HG03457 (cell line): ENCODE measurements at regions not wholly inside any gene's neighbourhood (a gene's known extent, or its start where the extent isn't known, plus 50 kb on each side); places are given as distances from the start of the nearest gene placed in this dataset.

Experiments used
- ATAC-seq: cut with Tn5 transposase; IDR thresholded peaks from one replicate; pipeline ENCODE4 v1.9.1; 2021; ENCODE audit warnings: moderate number of reproducible peaks; ENCODE audit not compliant: unreplicated experiment

DNA sequence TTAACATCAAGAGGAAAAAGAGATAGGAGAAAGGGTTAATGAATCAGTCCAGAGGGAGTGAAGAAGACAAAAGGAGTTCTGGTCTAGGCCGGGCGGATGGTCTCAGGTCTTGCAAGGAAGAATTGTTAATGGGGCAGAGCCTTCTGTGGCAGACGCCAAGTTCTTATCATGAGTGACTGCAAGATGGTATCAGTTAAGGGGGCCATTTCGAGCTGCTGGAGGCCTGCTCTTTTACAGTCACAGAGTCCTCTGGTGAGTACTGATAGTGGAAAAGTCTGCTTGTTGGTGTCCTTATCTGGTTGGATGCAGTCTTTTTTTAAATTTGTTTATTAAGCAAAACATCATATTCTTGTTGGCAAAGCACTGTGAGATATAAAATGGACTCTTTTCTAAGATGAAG is 590.9 kb upstream of the SGCG start:
- no peak for ATAC-seq

DNA sequence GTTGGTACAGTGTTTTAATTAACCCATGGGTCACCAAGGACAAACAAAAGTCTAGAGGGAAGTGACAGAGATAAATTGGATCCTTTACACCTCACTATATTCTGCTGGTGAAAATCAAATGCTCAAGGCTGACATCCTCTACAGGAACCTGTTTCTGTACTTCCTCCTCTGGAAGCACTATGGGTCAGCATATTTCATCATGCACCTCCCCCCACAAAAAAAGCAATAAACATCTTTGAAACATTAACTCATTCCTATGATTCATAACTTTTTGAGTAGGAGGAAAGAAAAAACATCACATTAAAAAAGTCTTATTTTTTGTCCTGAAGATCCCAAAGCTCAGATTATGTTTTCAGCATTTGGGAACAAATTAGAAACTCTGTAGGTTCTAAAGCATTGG is 588.3 kb upstream of the SGCG start:
- no peak for ATAC-seq

DNA sequence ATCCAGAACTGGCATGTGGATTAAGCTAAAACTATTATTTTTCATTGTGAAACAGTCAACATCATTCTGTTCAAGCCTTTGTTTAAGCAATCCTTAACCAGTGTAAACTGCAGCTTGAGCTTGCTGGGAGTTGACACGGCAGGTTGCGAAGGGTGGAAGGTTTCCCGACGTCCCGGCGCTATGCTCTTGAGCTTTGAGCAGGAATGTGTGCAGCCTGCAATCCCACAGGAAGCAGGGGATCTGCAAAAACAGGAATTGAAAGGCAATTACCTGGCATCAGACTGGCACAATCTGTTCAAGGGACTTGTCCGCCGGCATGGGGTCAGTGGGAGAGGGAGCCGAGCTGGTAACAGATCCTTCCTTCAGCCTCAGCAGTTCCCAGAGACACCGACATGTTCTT is 586.7 kb upstream of the SGCG start:
- no peak for ATAC-seq

DNA sequence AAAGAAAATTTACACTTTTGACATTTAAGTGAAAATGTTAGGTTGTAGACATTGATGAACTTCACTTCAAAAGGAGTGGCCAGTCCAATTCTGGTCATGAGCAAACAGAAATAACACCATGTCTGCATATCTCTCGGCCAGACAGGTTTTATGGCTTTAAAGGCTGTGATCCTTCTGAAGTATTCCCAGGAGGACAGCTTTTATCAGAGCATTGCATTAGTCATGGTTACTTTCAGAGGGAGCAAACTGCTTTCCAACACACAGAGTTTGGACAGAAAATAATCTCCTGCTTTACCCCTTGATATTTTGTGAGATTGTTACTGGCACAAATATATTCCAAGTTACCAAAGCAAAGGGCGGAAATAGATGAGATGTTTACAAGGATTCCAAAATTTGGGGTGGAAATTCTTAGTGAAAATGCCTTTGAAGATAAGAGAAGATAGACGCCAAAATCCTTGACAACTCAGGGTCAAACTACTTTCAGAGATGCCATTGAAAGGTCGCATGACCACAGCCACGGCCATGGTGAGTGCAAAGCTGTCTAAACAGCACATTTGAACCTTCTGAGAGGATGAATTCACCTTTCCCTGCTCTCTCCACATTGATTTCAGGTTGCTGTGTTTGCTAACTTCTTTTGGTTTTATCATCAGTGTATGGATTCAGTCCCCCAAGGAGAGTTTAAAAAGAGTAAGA is 584.5 kb upstream of the SGCG start:
- ATAC-seq = no peak

DNA sequence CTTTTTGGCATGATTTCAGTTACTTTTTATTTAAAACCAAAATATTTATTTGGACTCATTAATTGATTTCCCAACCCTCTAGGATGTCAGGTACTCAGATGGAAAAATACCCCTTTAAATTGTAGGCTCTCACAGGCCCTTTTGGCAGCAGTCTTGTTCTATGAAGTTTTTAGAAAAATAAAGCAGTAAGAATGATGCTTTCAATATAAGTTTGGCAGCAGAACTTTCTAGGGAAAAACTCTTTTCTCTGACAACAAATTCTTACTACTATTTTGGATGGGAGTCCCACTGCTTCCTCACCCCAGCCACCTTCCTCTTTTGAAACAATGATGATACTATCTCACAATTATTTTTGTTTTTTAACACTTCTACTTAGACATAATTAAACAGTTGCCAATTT is 581.6 kb upstream of the SGCG start:
- no peak for ATAC-seq

DNA sequence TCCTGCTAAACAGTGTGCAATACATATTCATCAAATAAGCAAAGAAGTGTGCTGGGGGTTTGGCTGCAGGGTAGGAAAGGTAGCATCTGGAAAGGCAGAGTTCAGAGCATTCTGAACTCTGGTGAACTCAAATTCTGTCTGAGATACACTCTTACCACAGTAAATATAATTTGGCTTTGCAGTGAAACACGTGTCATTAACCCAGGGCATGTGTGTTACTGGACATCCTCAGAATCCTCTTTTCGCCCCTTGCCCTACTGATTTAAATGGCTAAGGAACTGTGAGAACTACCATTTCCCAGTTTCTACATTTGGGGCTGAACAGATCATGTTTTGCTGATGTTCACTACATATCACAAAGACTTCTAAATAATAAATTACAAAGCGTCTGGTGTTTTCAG is 562.8 kb upstream of the SGCG start:
- ATAC-seq = no peak

DNA sequence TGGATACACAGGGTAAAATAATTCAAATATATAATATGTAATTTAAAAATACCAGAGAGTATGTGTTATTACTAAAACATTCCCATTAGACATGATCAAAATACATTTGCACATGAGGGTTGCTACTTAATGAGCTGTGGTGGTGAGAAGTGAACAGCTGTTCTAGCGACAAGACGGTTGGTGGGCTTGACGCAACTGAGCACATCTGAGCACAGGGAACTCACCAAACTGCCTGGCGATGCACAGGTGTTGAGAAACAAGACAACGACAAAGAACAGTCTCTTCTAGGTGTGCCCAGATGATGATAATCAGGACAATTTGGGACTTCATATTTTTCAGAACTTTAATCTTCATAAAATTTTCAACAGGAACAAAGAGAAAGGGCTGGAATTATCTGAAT is 555.1 kb upstream of the SGCG start:
- no peak for ATAC-seq

DNA sequence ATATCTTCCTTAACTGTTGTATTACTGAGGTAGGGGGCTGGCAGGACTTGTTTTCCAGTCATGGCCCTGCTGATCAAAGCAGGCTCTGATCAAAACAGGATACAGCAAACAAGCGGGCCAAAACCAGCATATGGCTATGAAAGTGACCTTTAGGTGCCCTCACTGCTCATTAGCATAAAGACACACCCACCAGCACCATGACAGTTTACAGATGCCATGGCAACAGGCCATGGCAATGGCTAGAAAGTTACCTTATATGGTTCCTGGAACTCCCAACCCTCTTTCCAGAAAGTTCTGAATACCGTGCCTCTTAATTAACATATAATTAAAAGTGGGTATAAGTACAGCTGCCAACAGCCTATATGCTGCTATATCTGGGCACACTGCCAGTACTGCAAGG is 551.4 kb upstream of the SGCG start:
- ATAC-seq = no peak

DNA sequence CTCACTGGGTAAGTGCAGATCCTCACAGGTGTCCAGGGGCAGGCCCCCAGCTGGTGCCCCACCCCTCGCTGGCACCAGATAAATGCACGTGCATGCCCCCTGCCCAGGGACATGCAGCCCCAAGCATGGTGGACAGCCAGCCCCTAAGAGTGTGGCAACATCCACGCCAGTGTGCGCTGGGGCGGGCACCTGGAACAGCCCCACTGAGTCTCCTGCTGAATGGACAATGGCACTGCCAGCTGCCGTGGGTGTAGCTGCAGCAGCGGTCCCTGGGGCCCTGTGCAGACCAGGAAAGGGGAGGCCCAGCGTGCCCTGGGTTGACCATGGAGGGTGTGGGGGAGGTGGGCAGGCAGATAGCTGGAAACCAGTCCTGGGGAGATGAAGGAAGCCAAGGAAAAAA is 538.7 kb upstream of the SGCG start:
- ATAC-seq = no peak

DNA sequence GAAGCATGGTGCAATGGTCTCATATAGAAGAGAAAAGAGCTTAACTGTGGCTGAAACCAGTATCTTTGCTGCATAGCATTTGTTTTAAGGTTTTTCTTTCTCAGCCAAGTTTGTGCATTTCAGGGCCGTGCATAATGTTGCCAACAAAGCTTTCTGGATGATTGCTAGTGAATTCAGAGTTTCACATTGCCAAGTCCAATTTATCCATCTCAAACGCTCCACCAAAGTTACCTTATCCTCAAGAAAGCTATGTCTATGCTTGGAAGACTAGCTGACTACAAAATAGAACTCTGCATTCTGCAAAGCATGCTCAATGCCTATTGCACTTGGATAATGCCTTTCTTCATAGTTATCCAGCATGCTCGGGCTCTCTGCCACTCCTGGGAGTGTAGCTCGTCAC is 535.8 kb upstream of the SGCG start:
- ATAC-seq = no peak

DNA sequence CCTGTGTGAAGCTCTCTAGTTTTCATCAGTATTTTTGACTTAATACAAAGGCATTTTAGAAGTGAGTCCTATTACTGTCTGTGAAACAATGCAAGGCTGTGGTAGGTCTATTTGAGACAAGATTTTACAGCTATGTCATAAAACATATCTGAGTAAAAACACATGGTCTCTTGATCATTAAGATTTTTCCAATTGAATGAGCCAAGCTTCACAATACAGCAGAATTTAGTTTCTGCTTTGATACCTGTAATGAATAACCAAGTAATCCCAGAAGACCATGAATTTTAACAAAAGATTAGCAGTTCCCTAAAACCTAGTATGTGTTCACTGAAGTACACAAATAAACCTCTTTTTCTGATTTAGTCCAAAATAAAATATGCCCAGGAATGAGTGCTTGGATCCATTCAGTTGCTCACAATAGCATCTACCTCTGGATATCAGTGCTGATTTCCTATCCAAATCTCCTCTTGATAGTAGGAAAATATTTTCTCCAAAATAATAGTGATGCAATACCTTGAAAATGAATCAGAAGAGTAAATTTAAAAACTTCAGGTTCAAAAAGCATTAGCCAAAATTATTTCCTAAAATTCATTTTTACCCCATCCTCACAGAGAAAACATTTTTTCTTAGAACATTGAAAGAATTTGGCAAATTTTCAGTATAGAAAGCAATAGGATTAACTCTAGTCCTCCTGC is 533.5 kb upstream of the SGCG start:
- ATAC-seq = no peak

DNA sequence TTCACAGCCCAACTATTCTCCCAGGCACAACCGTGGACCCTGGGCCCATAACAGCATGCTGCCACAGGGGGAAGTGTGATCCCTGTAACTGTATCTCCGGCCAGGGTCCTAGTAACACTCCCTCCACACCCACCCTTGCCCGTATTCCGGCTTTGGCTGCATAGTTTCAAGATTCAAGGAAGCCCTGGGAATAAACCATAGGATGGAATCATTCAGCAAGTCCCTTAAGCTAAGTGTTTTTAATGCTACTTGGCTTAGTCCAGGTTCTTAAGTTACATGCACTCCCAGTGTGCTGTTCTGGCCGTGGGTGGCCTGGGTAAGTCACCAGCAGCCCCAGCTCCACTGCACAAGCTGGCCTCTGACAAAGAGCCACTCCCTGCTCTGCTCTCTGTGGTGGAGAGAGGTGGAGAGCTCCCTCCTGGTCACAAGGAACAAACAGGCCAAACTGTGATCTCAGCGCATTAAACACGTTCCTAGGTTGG is 532.4 kb upstream of the SGCG start:
- no peak for ATAC-seq

DNA sequence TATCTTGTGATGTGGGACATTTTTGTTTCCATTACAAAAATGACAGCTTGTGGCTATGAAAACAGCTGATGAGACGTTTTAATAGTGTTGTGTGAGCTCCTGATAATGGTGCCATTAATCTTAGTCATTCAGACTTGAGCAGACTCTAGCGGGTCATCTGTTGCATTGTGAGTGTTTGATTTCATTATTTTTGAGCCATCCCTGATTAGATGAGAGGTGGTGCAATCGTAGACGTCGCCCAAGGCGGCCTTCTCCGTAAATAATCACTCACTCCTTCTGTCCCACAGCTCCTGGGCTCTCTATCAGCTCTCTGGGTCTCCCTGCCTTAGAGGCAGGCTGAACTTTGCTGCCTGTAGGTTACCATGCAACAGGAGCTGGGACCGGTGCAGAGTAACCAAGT is 528.0 kb upstream of the SGCG start:
- no peak for ATAC-seq

DNA sequence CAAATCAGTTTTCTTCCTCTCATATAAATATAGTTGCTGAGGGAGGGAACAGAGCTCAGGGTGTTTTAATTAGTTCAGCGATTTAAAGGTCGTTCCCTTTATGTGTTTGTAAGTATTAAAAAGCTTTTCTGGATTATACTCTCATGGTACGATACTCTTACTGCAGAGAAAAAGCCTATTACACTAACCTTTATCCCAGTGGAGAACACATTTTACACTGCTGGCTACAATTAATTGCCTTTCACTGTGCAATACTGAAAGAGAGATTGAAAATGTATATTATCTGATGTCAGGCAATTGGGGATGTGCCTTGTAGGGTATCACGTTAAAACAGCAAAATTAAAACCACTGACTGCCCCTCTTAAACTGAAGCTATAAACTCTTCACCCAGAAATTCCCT is 526.9 kb upstream of the SGCG start:
- no peak for ATAC-seq

DNA sequence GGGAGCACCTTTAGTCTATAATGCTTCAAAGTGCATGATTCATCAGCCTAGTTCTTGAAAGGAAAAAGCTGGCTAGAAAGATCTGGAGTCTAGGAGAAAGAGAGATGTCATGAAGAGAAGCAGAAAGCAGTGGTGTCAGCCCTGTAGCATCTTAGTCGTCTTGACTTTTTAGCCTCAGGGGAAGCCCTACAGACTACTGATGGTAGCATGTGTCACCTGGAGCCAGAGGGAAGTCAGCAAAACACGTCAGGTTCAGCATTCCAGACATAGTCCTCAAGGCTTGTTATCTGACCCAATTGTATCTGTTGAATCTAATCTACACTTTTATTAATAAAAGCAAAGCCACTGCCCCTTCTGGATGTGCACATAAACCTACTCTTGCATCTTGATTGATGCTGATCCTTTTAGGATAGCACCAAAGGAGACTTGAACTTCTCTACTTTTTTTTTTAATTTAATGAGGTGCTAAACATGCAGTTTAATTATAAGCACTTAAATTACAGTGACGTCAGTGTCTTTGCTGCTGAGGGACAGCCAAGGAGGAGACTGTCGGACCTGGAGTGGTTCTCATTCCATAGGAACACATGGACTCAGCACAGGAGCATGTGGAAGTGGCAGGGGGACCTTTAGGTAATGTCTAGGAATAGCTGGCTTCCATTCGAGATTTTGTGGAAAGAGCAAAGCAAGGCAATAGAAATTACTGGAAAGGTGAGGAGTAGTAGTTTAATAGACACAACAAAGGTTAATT is 525.5 kb upstream of the SGCG start:
- ATAC-seq = no peak

DNA sequence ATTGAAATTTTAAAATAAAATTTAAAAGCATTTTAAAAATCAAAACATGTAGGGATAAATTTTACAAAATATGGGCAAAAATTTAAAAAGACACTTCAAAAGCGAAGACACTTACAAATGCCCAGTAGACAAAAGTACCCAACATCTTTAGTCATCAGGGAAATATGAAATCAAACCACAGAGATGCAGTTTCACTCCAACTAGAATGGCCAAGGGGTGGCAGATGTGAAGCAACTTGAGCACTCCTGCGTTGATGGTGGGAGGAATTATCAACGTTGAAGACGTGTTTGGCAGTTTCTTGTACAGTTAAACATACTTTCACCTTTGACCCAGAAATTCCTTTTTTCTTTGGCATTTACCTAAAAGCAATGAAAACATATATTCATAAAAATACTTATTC is 518.0 kb upstream of the SGCG start:
- no peak for ATAC-seq

DNA sequence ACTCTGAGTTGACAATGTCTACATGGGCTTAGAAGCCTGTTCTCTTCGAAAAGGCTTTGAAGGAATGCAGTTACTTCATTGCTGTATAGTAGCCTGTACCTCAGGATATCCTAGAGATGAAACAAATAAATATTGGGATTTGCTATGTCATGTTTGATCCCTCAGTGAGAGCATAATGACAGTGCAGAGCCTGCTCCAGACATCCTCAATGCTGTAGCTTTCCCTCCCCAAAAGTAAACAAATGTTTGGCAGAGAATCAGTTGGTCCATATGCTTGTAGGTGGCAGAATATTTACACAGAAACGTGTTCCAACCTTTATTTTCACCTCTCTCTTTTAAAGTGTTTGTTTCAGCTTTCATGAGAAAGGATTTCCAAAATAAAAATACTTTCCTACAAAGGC is 515.3 kb upstream of the SGCG start:
- ATAC-seq = no peak

DNA sequence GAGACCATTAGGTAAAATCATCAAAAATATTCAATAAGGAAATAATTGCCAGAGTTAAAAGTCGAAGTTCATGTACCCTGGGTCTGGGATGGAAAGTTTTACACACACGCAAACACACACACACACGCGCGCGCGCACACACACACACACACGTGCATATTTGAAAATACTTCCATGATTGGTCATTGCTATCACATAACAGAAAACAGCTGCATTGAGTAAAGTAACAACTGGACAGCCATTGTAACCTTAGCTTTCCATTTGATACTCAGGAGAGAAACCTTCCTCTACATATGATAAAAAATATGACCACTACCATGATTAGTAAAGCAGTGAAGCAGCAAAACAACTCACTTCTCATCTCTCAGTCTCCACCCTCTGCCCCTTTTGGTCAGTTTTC is 490.0 kb upstream of the SGCG start:
- no peak for ATAC-seq

DNA sequence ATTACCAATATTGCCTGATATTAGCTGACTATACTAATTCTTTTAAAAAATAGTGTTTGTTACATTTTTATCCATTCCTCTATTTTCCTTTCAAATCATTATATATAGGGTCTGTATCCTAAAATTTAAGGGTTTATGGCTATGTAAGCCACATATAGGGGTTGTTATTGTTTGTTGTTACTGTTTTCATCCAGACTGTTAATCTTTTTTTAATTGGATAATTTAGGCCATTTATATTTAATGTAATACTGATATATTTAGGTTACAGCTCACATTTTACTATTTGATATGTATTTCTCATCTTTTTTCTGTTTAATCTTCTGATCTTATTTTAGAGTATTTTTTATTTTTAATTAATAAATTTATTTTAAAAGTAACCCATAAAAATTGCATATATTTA is 487.1 kb upstream of the SGCG start:
- no peak for ATAC-seq

DNA sequence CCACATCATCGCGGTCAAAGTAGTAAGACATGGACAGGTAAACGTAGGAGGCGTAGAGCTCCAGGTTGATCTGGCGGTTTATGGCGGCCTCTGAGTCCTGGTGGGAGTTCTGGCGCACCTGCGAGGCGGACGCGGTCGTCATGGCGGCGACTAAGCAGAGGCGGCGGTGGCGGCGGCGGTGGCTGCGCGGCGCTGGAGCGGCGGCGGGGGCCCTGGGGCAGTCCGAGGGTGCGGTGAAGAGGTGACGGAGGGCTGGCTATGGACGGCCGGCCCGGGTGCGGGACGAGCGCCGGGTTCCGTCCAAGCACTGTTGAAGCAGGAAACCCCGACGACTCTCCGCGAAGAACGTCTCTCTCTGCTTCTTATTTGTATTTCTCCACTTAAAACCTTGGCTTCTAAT is 484.3 kb upstream of the SGCG start:
- no peak for ATAC-seq

DNA sequence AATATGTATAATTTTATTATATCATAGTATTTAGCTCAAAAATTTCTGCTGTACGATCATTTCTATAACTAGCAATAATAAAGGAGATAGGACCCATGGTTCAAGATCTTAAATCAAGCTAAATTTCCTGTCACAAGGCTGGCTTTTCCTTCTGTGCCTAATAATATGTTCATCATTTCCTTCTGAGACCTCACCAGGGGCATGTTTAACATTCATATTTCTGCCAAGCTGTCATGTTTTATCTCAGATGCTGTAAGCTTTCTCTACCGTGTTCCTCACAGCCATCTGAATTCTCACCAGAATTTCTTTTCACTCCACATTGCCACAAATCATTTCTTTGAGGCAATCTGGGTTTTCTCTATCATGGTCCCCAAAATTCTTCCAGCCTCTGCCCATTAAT is 482.3 kb upstream of the SGCG start:
- ATAC-seq = no peak

DNA sequence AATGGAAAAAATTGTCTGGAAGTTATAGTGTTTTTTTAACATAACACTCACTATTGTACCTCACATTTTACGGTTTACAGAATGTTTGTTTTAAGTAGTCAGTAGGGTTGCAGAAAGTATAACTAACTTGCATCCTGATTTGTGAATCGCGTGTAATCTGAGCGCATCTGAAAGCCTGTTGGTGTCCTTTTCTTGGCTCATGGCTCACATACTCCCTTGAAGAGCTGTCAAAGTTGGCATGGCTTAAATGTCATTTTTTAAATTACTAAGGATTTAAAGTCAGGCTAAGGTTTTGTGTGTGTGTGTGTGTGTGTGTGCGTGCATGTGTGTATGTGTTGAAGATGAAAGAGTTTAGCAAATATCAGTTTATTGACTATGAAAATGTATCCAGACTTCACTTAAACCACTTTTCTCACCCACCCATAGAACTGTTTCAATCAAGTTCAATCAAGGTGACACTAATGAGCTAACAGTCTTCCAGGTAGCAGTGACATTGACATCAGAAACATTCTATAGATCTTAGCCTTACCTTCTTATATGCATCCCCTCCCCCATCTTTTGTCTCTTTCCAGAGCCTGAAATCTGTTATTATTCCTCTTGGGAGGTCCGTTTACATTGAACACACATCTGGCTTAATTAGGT is 480.4 kb upstream of the SGCG start:
- no peak for ATAC-seq
